ENCODE measurements at regions not wholly inside any gene's neighbourhood (a gene's known extent, or its start where the extent isn't known, plus 50 kb on each side); places are given as distances from the start of the nearest gene placed in this dataset.

DNA sequence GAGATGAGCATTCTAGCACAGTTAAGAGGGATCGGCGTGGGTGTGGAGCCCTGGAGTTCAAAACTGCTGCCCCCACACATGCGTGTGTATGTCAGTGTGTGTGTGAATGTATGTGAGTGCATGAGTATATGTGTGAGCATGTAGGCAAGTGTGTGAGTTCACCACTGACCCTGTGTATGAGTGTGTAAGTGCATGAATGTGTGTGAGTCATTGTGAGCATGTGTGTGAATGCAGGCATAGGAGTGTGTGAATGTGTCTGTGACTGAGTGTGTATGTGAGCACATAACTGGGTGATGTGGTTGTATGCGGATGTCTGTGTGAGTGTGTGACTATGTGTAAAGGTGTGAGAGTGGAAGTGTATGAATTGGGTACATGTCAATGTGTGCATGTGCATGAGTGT is 69.6 kb upstream of the CCDC167 start:
- TF ChIP-seq, protein P1, sequence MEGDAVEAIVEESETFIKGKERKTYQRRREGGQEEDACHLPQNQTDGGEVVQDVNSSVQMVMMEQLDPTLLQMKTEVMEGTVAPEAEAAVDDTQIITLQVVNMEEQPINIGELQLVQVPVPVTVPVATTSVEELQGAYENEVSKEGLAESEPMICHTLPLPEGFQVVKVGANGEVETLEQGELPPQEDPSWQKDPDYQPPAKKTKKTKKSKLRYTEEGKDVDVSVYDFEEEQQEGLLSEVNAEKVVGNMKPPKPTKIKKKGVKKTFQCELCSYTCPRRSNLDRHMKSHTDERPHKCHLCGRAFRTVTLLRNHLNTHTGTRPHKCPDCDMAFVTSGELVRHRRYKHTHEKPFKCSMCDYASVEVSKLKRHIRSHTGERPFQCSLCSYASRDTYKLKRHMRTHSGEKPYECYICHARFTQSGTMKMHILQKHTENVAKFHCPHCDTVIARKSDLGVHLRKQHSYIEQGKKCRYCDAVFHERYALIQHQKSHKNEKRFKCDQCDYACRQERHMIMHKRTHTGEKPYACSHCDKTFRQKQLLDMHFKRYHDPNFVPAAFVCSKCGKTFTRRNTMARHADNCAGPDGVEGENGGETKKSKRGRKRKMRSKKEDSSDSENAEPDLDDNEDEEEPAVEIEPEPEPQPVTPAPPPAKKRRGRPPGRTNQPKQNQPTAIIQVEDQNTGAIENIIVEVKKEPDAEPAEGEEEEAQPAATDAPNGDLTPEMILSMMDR (IDR thresholded peaks at IDR 0.05): no peak
- TF ChIP-seq POLR2A (IDR thresholded peaks at IDR 0.05): no peak

All from right lobe of liver (tissue), 4 donors.